ENCODE measurements at regions not wholly inside any gene's neighbourhood (a gene's known extent, or its start where the extent isn't known, plus 50 kb on each side); places are given as distances from the start of the nearest gene placed in this dataset.

DNA sequence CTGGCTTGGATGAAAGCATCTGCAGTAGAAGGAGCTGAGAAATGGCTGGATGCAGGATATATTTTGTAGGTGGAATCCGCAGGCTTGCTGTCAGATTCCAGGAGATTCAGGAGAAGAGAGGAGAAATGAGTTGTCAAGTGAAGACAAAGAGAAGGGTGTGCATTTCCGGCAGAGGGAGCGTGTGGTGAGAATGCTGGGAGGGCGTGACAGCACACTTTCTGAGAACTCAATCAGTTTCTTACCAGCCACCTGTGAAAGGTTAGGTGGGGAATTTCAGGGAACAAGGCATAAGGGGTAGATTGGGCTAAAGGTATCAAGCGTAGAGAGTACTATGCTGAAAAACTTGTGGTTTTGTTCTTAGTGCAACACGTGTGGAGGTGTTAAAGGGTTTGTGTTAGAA, 199.3 kb upstream of the ANKH start:
- TF ChIP-seq, protein P1, sequence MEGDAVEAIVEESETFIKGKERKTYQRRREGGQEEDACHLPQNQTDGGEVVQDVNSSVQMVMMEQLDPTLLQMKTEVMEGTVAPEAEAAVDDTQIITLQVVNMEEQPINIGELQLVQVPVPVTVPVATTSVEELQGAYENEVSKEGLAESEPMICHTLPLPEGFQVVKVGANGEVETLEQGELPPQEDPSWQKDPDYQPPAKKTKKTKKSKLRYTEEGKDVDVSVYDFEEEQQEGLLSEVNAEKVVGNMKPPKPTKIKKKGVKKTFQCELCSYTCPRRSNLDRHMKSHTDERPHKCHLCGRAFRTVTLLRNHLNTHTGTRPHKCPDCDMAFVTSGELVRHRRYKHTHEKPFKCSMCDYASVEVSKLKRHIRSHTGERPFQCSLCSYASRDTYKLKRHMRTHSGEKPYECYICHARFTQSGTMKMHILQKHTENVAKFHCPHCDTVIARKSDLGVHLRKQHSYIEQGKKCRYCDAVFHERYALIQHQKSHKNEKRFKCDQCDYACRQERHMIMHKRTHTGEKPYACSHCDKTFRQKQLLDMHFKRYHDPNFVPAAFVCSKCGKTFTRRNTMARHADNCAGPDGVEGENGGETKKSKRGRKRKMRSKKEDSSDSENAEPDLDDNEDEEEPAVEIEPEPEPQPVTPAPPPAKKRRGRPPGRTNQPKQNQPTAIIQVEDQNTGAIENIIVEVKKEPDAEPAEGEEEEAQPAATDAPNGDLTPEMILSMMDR (conservative IDR thresholded peaks at IDR 0.05; ENCODE audit: low read length): no peak
- DNase-seq (ENCODE audit: low read depth): no peak
- no peak overlapping the region for H3K4me3 ChIP-seq (ENCODE audit: low read length)

DNA sequence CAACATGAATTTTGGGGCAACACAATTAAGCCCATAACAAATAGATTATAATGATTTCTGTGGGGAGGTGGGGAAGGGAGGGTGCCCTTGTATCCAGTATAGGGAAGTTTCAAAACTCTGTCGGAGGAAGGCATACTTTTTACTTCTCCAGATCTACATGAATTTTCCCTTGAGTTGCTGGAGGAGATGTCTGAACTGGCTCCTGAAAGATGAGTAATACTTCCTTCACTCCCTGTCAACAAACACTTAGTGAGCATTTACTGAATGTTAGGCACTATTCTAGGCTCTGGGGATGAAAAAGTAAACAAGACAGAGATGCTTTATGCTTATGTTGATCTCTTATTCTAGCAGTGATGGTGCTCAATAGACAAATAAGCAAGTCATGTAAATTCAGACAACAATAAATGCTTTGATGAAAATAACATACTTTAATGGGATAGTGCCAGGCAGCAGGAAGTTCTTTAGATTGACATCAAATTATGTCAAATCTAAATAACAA, 197.9 kb upstream of the ANKH start:
- TF ChIP-seq, protein P1 (conservative IDR thresholded peaks at IDR 0.05; ENCODE audit: low read length): no peak
- no peak overlapping the region for H3K4me3 ChIP-seq (ENCODE audit: low read length)
- DNase-seq (ENCODE audit: low read depth): no peak

DNA sequence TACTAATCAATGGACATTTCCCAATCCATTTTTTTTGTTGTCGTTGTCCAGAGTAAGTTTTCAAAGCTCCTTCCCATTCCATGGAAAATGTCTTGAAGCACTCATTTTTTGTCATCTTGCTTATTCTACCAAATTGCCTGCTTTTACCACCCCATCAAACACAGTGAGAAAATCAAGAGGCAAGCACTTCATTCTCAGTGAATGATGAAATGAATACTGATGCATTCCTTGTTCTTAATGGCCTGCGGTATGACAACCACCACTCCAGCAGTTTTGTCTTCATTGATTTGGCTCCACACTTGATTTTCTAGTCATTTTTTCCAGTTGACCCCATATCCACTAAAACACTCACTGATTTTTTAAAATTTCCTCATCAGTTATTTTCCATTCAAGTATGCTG, 193.5 kb upstream of the ANKH start:
- no peak overlapping the region for H3K4me3 ChIP-seq (ENCODE audit: low read length)
- TF ChIP-seq, protein P1 (conservative IDR thresholded peaks at IDR 0.05; ENCODE audit: low read length): no peak
- DNase-seq (ENCODE audit: low read depth): no peak

DNA sequence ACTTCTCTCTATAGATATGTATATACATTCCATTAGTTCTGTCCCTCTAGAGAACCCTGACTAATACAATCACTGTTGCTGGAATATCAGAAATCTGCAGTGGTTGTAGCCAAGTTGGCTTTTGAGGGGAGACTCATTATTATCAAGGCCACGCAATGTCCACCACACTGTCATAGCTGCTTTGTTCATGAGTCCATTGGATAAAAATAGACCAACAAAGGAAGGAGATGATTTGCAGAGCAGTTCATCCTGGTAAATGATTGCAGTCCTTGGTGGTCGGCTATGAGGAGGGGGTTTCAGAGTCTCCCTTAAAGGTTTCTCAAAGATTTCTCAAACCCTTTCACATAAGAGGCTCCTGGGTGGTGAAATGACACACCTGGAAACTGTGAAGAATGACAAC, 192.8 kb upstream of the ANKH start:
- no peak for DNase-seq (ENCODE audit: low read depth)
- H3K4me3 ChIP-seq (ENCODE audit: low read length): no peak overlapping the region
- TF ChIP-seq, protein P1 (conservative IDR thresholded peaks at IDR 0.05; ENCODE audit: low read length): no peak

DNA sequence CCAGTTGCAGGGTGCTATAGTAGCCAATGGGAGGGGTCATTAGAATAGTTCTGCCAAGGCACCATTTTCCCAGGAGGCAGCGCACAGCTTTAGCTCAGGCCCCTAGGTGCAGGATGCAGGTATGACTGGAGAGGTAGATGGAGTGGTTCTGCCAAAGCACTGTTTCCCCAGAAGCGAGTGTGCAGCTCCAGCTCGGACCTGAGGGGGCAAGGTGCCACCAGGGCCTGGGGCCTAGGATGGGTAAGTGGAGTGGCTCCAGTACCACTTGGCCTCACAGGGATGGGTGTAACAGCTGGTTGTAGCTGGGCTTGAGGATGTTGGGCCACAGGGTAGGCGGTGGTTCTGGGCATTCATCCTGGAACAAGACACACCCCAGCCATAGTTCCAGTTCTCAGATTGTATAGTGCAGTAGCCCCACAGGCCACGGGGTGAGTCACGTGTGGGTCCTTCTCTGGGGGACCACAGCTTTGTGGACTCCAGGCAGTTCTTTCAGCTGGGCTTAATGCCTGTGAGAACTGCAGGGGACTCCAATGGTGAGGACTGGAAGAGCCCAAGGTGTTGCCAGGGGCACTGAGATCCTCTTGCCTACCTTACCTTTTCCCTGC, 185.5 kb upstream of the ANKH start:
- H3K4me3 ChIP-seq (ENCODE audit: low read length): no peak overlapping the region
- TF ChIP-seq, protein P1 (conservative IDR thresholded peaks at IDR 0.05; ENCODE audit: low read length): no peak
- DNase-seq (ENCODE audit: low read depth): no peak

DNA sequence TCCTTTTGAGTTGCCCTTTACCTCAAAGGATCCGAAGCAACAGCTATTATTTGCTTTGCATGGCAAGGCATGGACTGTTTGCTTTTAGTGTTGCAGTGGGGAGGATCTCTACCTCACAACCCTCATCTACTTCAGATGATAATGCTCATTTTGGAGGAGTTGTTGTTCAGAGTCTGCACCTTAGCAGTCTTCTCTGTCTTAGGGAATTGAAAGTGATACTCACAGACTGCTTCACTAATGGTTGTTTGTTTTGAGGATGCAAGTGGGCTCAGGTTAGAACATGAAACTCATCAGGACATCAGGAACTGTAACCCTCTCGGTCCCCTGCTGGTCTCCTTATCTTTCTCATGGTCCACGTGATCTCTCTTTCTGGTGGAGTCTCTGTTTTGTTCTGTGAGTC, 172.9 kb upstream of the ANKH start:
- H3K4me3 ChIP-seq (ENCODE audit: low read length): no peak overlapping the region
- TF ChIP-seq, protein P1 (conservative IDR thresholded peaks at IDR 0.05; ENCODE audit: low read length): no peak
- DNase-seq (ENCODE audit: low read depth): no peak

DNA sequence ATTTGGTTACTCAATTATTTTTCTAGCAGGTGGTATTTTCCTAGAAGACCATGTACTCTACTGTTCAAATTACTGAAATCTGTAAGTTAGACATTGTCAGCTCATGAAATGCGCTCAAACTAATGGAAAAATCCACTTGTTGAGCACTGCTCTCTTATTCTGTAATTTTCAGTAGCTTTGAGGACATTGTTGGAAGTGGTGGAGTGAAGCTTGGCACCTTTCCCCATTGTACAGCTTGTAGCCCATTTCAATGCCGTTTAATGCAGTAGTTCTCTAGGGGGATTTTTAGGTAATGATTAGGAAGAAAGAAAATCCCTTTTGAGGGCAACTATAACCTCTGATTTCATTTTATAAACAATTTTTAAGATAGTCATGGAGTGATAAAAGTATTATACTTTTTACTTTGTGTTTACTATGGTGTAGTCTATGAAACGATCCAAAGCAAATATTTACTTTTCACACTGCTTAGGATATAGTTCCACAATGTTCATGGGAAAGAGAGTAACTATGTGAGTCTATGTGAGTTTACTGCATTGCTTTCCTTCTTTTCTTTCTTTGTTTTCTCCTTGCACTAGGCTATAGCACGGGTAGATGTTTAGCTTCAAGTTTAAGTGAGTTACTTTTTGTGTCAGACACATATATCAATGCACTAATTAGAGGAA, 165.8 kb upstream of the ANKH start:
- no peak for DNase-seq (ENCODE audit: low read depth)
- TF ChIP-seq, protein P1 (conservative IDR thresholded peaks at IDR 0.05; ENCODE audit: low read length): no peak
- H3K4me3 ChIP-seq (ENCODE audit: low read length): no peak overlapping the region

Data from AG10803 (cell line).